ENCODE measurements at regions not wholly inside any gene's neighbourhood (a gene's known extent, or its start where the extent isn't known, plus 50 kb on each side); places are given as distances from the start of the nearest gene placed in this dataset.
"Not testable (repeated sequence)": the region's sequence is repeated elsewhere in the genome, so short reads cannot be mapped to it uniquely, and the experiment has no call there.

GRCh38 chr3:20302766-20303165, 116.8 kb upstream of the SGO1 start:
- Mint-ChIP-seq H3K9me3 (peaks cover 7% of the 10 kb centered on the region), H3K27ac (no peak overlapping the region), H3K4me1 (no peaks in the 10 kb centered on the region), H3K36me3 (ENCODE audit: low read depth) (no peaks in the 10 kb centered on the region), H3K27me3 (ENCODE audit: low read depth) (no peaks in the 10 kb centered on the region), H3K4me3 (no peak overlapping the region)
- no peak for TF ChIP-seq CTCF (IDR thresholded peaks at IDR 0.05; ENCODE audit: unreplicated experiment in 3 of 3)

- peaks cover 4% of the 10 kb centered on the region for H3K27me3 Mint-ChIP-seq (ENCODE audit: low read depth)
- H3K27ac Mint-ChIP-seq, result no peak overlapping the region
- H3K36me3 Mint-ChIP-seq (ENCODE audit: low read depth), result peaks cover 3% of the 10 kb centered on the region
- no peaks in the 10 kb centered on the region for H3K4me1 Mint-ChIP-seq
- no peak overlapping the region for H3K4me3 Mint-ChIP-seq
- no peak for TF ChIP-seq CTCF (IDR thresholded peaks at IDR 0.05; ENCODE audit: unreplicated experiment in 3 of 3)
- peaks cover 25% of the 10 kb centered on the region for H3K9me3 Mint-ChIP-seq
Observed at GRCh38 chr3:20288050-20288449, 102.0 kb upstream of the SGO1 start.

- H3K9me3 Mint-ChIP-seq, result peaks cover 17% of the 10 kb centered on the region
- no peak overlapping the region for H3K4me3 Mint-ChIP-seq
- H3K4me1 Mint-ChIP-seq, result no peaks in the 10 kb centered on the region
- no peak overlapping the region for H3K27ac Mint-ChIP-seq
- no peaks in the 10 kb centered on the region for H3K27me3 Mint-ChIP-seq (ENCODE audit: low read depth)
- peaks cover 5% of the 10 kb centered on the region for H3K36me3 Mint-ChIP-seq (ENCODE audit: low read depth)
- TF ChIP-seq CTCF (IDR thresholded peaks at IDR 0.05; ENCODE audit: unreplicated experiment in 3 of 3), result no peak
Observed at GRCh38 chr3:20280257-20280656, 94.3 kb upstream of the SGO1 start.

GRCh38 chr3:20265977-20266376, 80.0 kb upstream of the SGO1 start:
- H3K27me3 Mint-ChIP-seq (ENCODE audit: low read depth); H3K36me3 Mint-ChIP-seq (ENCODE audit: low read depth); H3K4me3 Mint-ChIP-seq; H3K4me1 Mint-ChIP-seq; H3K27ac Mint-ChIP-seq: not testable (repeated sequence)
- H3K9me3 Mint-ChIP-seq, result peaks cover 15% of the 10 kb centered on the region

GRCh38 chr3:20264900-20265567, 79.0 kb upstream of the SGO1 start:
- H3K4me1 Mint-ChIP-seq, result no peaks in the 10 kb centered on the region
- H3K27me3 Mint-ChIP-seq (ENCODE audit: low read depth), result no peaks in the 10 kb centered on the region
- no peak overlapping the region for H3K27ac Mint-ChIP-seq
- H3K4me3 Mint-ChIP-seq, result no peak overlapping the region
- no peaks in the 10 kb centered on the region for H3K36me3 Mint-ChIP-seq (ENCODE audit: low read depth)
- no peak for TF ChIP-seq CTCF (IDR thresholded peaks at IDR 0.05; ENCODE audit: unreplicated experiment in 3 of 3)
- peaks cover 15% of the 10 kb centered on the region for H3K9me3 Mint-ChIP-seq

- H3K4me1 Mint-ChIP-seq, result no peaks in the 10 kb centered on the region
- peaks cover 5% of the 10 kb centered on the region for H3K9me3 Mint-ChIP-seq
- no peak for TF ChIP-seq CTCF (IDR thresholded peaks at IDR 0.05; ENCODE audit: unreplicated experiment in 3 of 3)
- no peaks in the 10 kb centered on the region for H3K36me3 Mint-ChIP-seq (ENCODE audit: low read depth)
- H3K4me3 Mint-ChIP-seq, result no peak overlapping the region
- no peaks in the 10 kb centered on the region for H3K27me3 Mint-ChIP-seq (ENCODE audit: low read depth)
- H3K27ac Mint-ChIP-seq, result no peak overlapping the region
Observed at GRCh38 chr3:20258371-20258770, 72.4 kb upstream of the SGO1 start.

All from nephron (organoid).